ENCODE measurements at regions not wholly inside any gene's neighbourhood (a gene's known extent, or its start where the extent isn't known, plus 50 kb on each side); places are given as distances from the start of the nearest gene placed in this dataset.
A peak's percentile ranks its signal among the peaks of the same experiment; 100 is the strongest.

- Histone ChIP-seq H2AFZ (ENCODE audit: insufficient read depth, low read depth, low read length, poor library complexity, severe bottlenecking) (peak overlapping the region; percentile 71), H3K9ac (ENCODE audit: insufficient read depth, low read length, poor library complexity, severe bottlenecking) (peak overlapping the region; percentile 36), H3K4me2 (replicated peaks; ENCODE audit: extremely low read depth, low read length, poor library complexity, severe bottlenecking) (peak overlapping the region; percentile 57), H3K4me1 (ENCODE audit: control insufficient read depth in 1 of 2, insufficient read depth in 2 of 2, low read length in 2 of 2) (peaks cover 3 to 8% of the 10 kb centered on the region in 2 donors), H3K9me3 (replicated peaks in 1 of 2; ENCODE audit: control insufficient read depth in 1 of 2, insufficient read depth in 1 of 2, low read length in 2 of 2) (no peaks in the 10 kb centered on the region), H3K27ac (ENCODE audit: low read depth in 1 of 2, low read length in 2 of 2) (no peak overlapping the region), H3K79me2 (ENCODE audit: insufficient read depth, low read length) (no peaks in the 10 kb centered on the region), H3K36me3 (replicated peaks in 1 of 2; ENCODE audit: control insufficient read depth in 1 of 2, insufficient read depth in 2 of 2, low read length in 2 of 2) (no peaks in the 10 kb centered on the region), H3K27me3 (ENCODE audit: control insufficient read depth in 2 of 2, insufficient read depth in 2 of 2, low read length in 2 of 2) (peaks cover under 1 to 8% of the 10 kb centered on the region in 2 donors), H3K4me3 (replicated peaks in 1 of 3; ENCODE audit: low read depth in 2 of 3, low read length in 3 of 3) (peak overlapping the region in 1 of 3 experiments; percentile 49), H4K20me1 (ENCODE audit: insufficient read depth, low read length) (no peaks in the 10 kb centered on the region)
- Mint-ChIP-seq H3K4me1 (peaks cover 12% of the 10 kb centered on the region), H3K27ac (no peak overlapping the region), H3K27me3 (ENCODE audit: low read depth in 3 of 3) (peaks cover 19 to 26% (median 23%) of the 10 kb centered on the region in 3 donors), H3K4me3 (peak overlapping the region; percentile 72 to 91), H3K36me3 (no peaks in the 10 kb centered on the region), H3K9me3 (peaks cover 0 to 6% (median 0%) of the 10 kb centered on the region in 7 donors)
- intact Hi-C loops (cut with micrococcal nuclease) = no loop called here
- DNase-seq = no peak
- no peak for TF ChIP-seq CTCF (IDR thresholded peaks at IDR 0.05)
- 80% methylated on average over 21 of the region's 24 CpGs for WGBS (ENCODE audit: insufficient coverage)
Observed at GRCh38 chr16:85335584-85336491, 223.6 kb upstream of the CIBAR2 start.

GRCh38 chr16:85337910-85338637, 225.8 kb upstream of the CIBAR2 start:
- Histone ChIP-seq H3K27ac (ENCODE audit: low read depth in 1 of 2, low read length in 2 of 2) (no peak overlapping the region), H3K9ac (ENCODE audit: insufficient read depth, low read length, poor library complexity, severe bottlenecking) (no peak overlapping the region), H3K4me1 (ENCODE audit: control insufficient read depth in 1 of 2, insufficient read depth in 2 of 2, low read length in 2 of 2) (peaks cover 3 to 8% of the 10 kb centered on the region in 2 donors), H2AFZ (ENCODE audit: insufficient read depth, low read depth, low read length, poor library complexity, severe bottlenecking) (no peak overlapping the region), H4K20me1 (ENCODE audit: insufficient read depth, low read length) (no peaks in the 10 kb centered on the region), H3K27me3 (ENCODE audit: control insufficient read depth in 2 of 2, insufficient read depth in 2 of 2, low read length in 2 of 2) (peaks cover 0 to 8% of the 10 kb centered on the region in 2 donors), H3K79me2 (ENCODE audit: insufficient read depth, low read length) (no peaks in the 10 kb centered on the region), H3K36me3 (replicated peaks in 1 of 2; ENCODE audit: control insufficient read depth in 1 of 2, insufficient read depth in 2 of 2, low read length in 2 of 2) (no peaks in the 10 kb centered on the region), H3K4me3 (replicated peaks in 1 of 3; ENCODE audit: low read depth in 2 of 3, low read length in 3 of 3) (no peak overlapping the region), H3K9me3 (replicated peaks in 1 of 2; ENCODE audit: control insufficient read depth in 1 of 2, insufficient read depth in 1 of 2, low read length in 2 of 2) (no peaks in the 10 kb centered on the region), H3K4me2 (replicated peaks; ENCODE audit: extremely low read depth, low read length, poor library complexity, severe bottlenecking) (no peak overlapping the region)
- intact Hi-C loops (cut with micrococcal nuclease) = no loop called here
- 91% methylated on average over 8 of the region's 11 CpGs for WGBS (ENCODE audit: insufficient coverage)
- no peak for TF ChIP-seq CTCF (IDR thresholded peaks at IDR 0.05)
- Mint-ChIP-seq H3K4me1 (peaks cover 12% of the 10 kb centered on the region), H3K27ac (no peak overlapping the region), H3K9me3 (peaks cover 0 to 6% (median 0%) of the 10 kb centered on the region in 7 donors), H3K27me3 (ENCODE audit: low read depth in 3 of 3) (peaks cover 18 to 21% (median 20%) of the 10 kb centered on the region in 3 donors), H3K36me3 (no peaks in the 10 kb centered on the region), H3K4me3 (no peak overlapping the region)
- DNase-seq = no peak

Data from CD14-positive monocyte (primary cell).